ENCODE measurements at regions not wholly inside any gene's neighbourhood (a gene's known extent, or its start where the extent isn't known, plus 50 kb on each side); places are given as distances from the start of the nearest gene placed in this dataset.

DNA sequence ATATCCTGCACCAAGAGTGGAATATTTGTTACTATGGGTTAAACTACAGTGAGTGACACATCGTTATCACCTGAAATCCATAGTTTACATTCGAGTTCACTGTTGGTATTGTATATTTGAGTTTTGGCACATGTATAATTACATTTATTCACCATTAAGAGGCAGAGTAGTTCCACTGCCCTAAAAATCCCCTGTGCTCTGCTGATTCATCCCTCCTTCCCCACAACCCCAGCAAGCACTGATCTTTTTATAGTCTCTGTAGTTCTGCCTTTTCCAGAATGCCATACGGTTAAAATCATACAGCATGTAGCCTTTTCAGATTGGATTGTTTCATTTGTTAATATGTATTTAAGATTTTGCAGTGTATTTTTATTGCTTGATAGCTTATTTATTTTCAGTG lies 495.2 kb downstream of the DIRAS2 start:
- no peak for TF ChIP-seq EZH2 (IDR thresholded peaks at IDR 0.05)
- no peak for TF ChIP-seq POLR2AphosphoS5 (IDR thresholded peaks at IDR 0.05; ENCODE audit: borderline replicate concordance, low read depth, low read length)
